GM11168 (cell line): ENCODE measurements at regions not wholly inside any gene's neighbourhood (a gene's known extent, or its start where the extent isn't known, plus 50 kb on each side); places are given as distances from the start of the nearest gene placed in this dataset.
"Not testable (repeated sequence)": the region's sequence is repeated elsewhere in the genome, so short reads cannot be mapped to it uniquely, and the experiment has no call there.

Experiments
- in situ Hi-C: fragments of 300-500 bp; cut with MboI; formaldehyde crosslinking; loops from one replicate; pipeline ENCODE4 v1.12.0; 2022; ENCODE audit warnings: low sequenced_read_pairs; ENCODE audit not compliant: unreplicated experiment

GRCh38 chr5:107020626-107021025 is 650.1 kb downstream of the EFNA5 start:
- in situ Hi-C loops: no loop called here

- in situ Hi-C loops: no loop called here
These were observed 653.1 kb downstream of the EFNA5 start for GRCh38 chr5:107017616-107018015.

- in situ Hi-C loops: no loop called here
These were observed 658.4 kb downstream of the EFNA5 start for GRCh38 chr5:107012371-107012770.

- in situ Hi-C loops: no loop called here
These were observed 659.1 kb downstream of the EFNA5 start for GRCh38 chr5:107011605-107012004.

- in situ Hi-C loops: no loop called here
These were observed 660.7 kb downstream of the EFNA5 start for GRCh38 chr5:107010060-107010459.

- in situ Hi-C loops: no loop called here
These were observed 665.1 kb downstream of the EFNA5 start for GRCh38 chr5:107005653-107006052.

GRCh38 chr5:107005161-107005560 is 665.6 kb downstream of the EFNA5 start:
- in situ Hi-C loops: no loop called here

GRCh38 chr5:107002115-107002514 is 668.6 kb downstream of the EFNA5 start:
- in situ Hi-C loops: no loop called here

- in situ Hi-C loops: not testable (repeated sequence)
These were observed 671.2 kb downstream of the EFNA5 start for GRCh38 chr5:106999506-106999905.

- in situ Hi-C loops: no loop called here
These were observed 684.7 kb downstream of the EFNA5 start for GRCh38 chr5:106986006-106986405.

- in situ Hi-C loops: no loop called here
These were observed 685.6 kb downstream of the EFNA5 start for GRCh38 chr5:106985174-106985573.

- in situ Hi-C loops: not testable (repeated sequence)
These were observed 691.6 kb downstream of the EFNA5 start for GRCh38 chr5:106979178-106979577.

GRCh38 chr5:106978582-106979165 is 692.1 kb downstream of the EFNA5 start:
- in situ Hi-C loops: not testable (repeated sequence)

- in situ Hi-C loops: no loop called here
These were observed 694.4 kb downstream of the EFNA5 start for GRCh38 chr5:106976363-106976762.

- in situ Hi-C loops: no loop called here
These were observed 696.5 kb downstream of the EFNA5 start for GRCh38 chr5:106974272-106974671.

GRCh38 chr5:106966686-106967315 is 703.9 kb downstream of the EFNA5 start:
- in situ Hi-C loops: no loop called here

GRCh38 chr5:106964132-106964531 is 706.6 kb downstream of the EFNA5 start:
- in situ Hi-C loops: no loop called here

GRCh38 chr5:106963630-106964029 is 707.1 kb downstream of the EFNA5 start:
- in situ Hi-C loops: no loop called here

- in situ Hi-C loops: no loop called here
These were observed 708.1 kb downstream of the EFNA5 start for GRCh38 chr5:106962464-106963230.

- in situ Hi-C loops: no loop called here
These were observed 711.4 kb downstream of the EFNA5 start for GRCh38 chr5:106959387-106959786.

- in situ Hi-C loops: no loop called here
These were observed 713.4 kb downstream of the EFNA5 start for GRCh38 chr5:106957336-106957735.
